Activated CD4-positive, alpha-beta T cell treated with anti-CD3 and anti-CD28 coated beads, Interleukin-10, Interleukin-2, amounts not matched to agents 100 ng/mL and 50 ng/mL, durations not matched to agents 16 hours and 8 hours (primary cell): ENCODE measurements at regions not wholly inside any gene's neighbourhood (a gene's known extent, or its start where the extent isn't known, plus 50 kb on each side); places are given as distances from the start of the nearest gene placed in this dataset.

ENCODE experiments used
- DNase-seq: peaks from one replicate; pipeline ENCODE4 v3.0.0-alpha.2; 2020

GRCh38 chr12:42957561-42958290 lies 368.2 kb upstream of the PRICKLE1 start:
- no peak for DNase-seq

DNA sequence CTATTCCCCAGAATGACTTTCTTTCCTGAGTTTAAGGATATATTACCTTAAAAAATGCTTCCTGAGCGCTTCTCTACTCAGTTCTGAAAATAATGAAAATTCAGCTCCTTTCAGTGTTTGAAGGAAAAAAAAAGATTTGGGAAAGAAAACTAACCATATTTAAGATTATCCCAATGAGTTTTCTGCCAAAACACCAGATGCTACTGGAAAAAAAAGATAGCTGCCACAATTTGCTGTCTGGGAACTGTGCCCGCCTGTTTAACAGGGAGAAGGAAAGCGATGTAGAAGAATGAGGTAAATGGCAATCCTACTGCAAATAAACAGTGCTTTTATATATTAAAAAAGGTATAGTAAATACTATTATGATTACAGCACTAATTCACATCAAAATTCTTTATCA lies 367.6 kb upstream of the PRICKLE1 start:
- no peak for DNase-seq

GRCh38 chr12:42953021-42953420 lies 363.5 kb upstream of the PRICKLE1 start:
- no peak for DNase-seq

DNA sequence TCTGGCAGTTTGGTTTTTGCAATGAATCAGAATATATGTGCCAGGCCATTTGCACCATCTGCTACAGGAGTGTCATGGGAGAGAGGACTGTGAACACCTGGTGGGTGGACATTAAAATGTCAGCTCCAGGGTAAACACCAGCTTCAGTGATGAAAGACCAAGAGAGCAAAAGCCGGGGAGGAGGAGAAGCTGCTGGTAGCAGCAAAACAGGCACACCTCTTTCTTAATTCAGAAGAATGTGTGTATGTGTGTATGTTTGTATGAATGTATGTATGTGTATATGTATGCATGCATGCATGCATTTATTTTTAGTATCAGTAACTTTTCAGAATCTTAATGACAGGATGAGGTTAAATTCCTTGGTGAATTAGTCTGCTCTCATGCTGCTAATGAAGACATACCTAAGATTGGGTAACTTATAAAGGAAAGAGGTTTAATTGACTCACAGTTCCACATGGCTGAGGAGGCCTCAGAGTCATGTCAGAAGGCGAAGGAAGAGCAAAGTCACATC lies 357.4 kb upstream of the PRICKLE1 start:
- no peak for DNase-seq

DNA sequence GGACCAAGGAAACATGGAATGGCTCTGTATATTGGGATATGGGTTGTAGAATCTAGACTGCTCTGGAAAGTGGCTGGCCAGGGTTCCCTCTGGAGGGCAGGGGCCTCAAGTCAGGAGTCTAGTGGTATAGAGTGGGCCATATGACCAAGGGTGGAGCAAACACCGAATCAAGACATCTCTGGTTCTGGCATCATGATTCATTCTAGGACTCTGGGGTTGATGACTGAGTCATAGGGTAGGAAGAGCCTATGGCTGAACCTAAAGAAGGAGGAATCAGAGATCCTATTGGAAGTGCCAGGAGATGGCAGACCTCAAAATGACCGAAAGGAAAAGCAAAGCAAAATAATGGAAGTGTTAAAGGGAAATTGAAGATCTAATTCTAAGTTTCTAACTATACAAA lies 356.4 kb upstream of the PRICKLE1 start:
- DNase-seq, result no peak

- no peak for DNase-seq
These were observed 355.0 kb upstream of the PRICKLE1 start for GRCh38 chr12:42944516-42944915.

GRCh38 chr12:42936991-42937390 lies 347.4 kb upstream of the PRICKLE1 start:
- DNase-seq, result no peak

- DNase-seq, result no peak
These were observed 346.7 kb upstream of the PRICKLE1 start for GRCh38 chr12:42936260-42936659.

DNA sequence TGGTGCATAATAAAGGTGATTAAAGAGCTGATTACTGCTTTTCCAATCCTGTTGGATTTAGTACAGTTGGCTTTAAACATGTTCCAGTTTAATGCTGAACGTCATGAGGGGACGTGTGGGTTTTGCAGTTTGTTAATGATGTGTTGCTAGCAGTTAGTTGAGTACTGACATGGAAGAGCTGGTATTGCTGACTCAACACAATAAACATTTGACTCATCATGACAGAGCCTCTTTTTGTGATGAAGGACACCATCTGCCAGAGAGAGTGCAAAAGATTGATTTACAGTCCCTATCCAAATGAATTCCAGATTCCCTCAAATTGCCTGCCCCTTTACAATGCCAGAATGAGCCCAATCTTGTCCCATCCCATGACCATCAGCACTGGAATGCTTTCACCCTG lies 346.2 kb upstream of the PRICKLE1 start:
- DNase-seq, result no peak

DNA sequence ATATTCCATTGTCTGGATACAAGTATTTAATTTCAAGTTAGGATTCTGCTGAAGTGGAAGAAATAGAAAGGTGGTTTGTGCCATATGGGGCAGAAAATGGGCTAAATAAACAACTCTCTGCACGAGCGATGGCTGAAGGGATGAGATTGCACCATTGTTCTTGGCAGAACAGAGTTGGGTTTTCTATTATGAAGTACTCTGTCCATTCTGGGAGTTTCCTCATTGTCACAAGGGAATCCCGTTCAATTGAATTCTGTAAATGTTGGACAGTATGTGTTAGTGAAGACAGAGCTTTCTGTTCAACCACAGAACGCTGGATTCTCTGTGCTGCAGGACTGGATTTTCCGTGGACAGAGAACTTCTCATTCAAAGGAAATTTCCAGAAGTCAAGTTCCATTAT lies 345.5 kb upstream of the PRICKLE1 start:
- DNase-seq, result no peak

- DNase-seq, result no peak
These were observed 344.0 kb upstream of the PRICKLE1 start for GRCh38 chr12:42933461-42934081.

DNA sequence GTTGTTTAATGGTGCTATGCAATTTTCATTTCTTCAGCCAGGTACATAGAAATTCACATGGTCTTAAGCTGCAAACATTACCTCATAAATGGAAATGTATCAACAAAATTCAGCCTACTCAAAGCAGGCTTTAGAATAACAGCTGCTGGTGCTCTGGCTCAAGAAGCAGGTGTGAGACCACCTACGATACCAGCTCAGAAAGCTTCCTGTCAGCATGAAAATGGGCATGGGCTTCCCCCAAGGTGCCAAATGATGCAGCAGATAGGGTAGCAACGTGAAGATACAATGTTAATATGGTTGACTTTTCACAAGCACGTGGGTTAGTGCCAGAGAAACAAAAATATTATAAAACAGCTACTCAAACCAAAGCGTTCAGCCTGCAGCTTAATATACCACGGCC lies 343.4 kb upstream of the PRICKLE1 start:
- no peak for DNase-seq

- no peak for DNase-seq
These were observed 336.7 kb upstream of the PRICKLE1 start for GRCh38 chr12:42926232-42926631.

- no peak for DNase-seq
These were observed 334.9 kb upstream of the PRICKLE1 start for GRCh38 chr12:42924482-42924881.

DNA sequence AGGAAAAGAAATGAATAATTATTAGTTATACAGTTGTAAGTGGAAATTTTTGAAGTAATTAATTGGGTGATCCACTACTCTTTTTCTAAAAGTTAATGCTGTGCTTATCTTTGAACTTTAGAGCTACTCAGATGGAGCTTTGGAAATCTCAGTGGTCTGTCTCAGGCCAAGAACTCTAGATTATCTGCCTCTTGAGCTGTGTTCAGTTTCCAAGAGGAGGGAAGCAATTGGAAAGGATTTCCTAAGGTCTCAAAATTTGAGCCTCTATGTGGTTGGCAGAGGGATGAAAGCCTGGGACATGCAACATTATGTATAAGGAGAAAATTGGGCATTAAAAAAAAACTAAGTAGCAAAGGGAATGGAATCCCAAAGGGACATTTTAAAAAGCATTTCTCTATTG lies 334.0 kb upstream of the PRICKLE1 start:
- DNase-seq, result no peak

DNA sequence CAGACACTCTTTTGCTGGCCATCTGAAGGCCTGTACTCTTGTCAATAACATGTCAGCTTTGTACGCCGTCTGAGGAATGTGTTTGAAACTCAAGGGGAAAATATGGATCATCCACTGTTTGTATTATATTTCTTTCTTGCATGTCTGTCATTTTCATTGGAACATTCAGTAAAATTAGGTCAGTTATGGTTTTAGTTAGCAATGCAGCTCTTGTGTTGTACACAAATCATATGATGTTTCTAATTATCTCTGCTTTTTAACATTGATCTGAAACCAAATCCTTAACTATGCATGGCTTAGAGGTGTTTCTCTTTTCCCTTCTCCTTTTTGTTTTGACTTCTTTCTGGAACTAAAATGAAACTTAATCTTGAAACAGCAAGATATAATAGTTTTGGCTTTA lies 333.6 kb upstream of the PRICKLE1 start:
- DNase-seq, result no peak

DNA sequence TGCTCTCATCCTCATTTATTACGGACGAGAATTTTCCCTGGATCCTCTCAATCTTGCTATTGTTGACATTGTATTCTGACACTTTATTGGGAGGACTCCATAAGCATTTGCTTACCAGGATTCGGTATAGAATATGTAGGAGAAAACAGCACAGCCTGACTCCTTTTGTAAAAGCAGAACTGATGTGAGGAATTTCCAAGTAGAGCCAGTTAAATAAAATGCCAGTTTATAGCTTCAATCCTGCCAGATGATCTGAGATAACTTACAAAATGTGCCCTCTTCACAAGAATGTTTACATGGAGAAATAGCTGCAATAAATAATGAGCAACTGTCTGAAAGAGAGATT lies 332.9 kb upstream of the PRICKLE1 start:
- DNase-seq, result no peak

- no peak for DNase-seq
These were observed 332.4 kb upstream of the PRICKLE1 start for GRCh38 chr12:42921741-42922504.

GRCh38 chr12:42919691-42920090 lies 330.1 kb upstream of the PRICKLE1 start:
- no peak for DNase-seq

- no peak for DNase-seq
These were observed 328.9 kb upstream of the PRICKLE1 start for GRCh38 chr12:42918443-42918842.

GRCh38 chr12:42916143-42916542 lies 326.6 kb upstream of the PRICKLE1 start:
- no peak for DNase-seq

GRCh38 chr12:42915426-42915825 lies 325.9 kb upstream of the PRICKLE1 start:
- no peak for DNase-seq

GRCh38 chr12:42912367-42912766 lies 322.8 kb upstream of the PRICKLE1 start:
- no peak for DNase-seq

GRCh38 chr12:42910656-42911055 lies 321.1 kb upstream of the PRICKLE1 start:
- no peak for DNase-seq
